Tibial nerve (tissue), 4 donors: ENCODE measurements at regions not wholly inside any gene's neighbourhood (a gene's known extent, or its start where the extent isn't known, plus 50 kb on each side); places are given as distances from the start of the nearest gene placed in this dataset.

Source experiments
- DNase-seq, 2 donors: peaks; one replicate each; pipeline ENCODE4 v3.0.0-alpha.2; 2019; ENCODE audit warnings: low spot score in 2 of 2
- H3K27ac ChIP-seq, 4 donors: fragments of 200-600 bp; sonication (generic) in 3 of 4; one replicate each; pipeline ENCODE4 v1.5.1; 2017 to 2019; ENCODE audit warnings: mild to moderate bottlenecking in 1 of 4
- H3K27me3 ChIP-seq, 2 donors: fragments of 200-600 bp; sonication (generic) in 1 of 2; one replicate each; pipeline versions ENCODE4 v1.5.1 to v1.6.0; 2017 to 2019
- H3K36me3 ChIP-seq, 3 donors: fragments of 200-600 bp; sonication (generic); one replicate each; pipeline ENCODE4 v1.5.1; 2018 to 2019
- H3K4me1 ChIP-seq, 4 donors: fragments of 200-600 bp; sonication (generic) in 3 of 4; one replicate each; pipeline ENCODE4 v1.5.1; 2017 to 2019
- H3K4me3 ChIP-seq, 4 donors: fragments of 200-600 bp; sonication (generic) in 3 of 4; one replicate each; pipeline ENCODE4 v1.5.1; 2017 to 2019; ENCODE audit warnings: mild to moderate bottlenecking in 1 of 4, moderate library complexity in 1 of 4
- H3K9me3 ChIP-seq, 4 donors: fragments of 200-600 bp; sonication (generic) in 3 of 4; one replicate each; pipeline ENCODE4 v1.5.1; 2017 to 2019
- CTCF ChIP-seq, 5 experiments: fragments of 200-600 bp in 3 of 5; fragments of 450-650 bp in 2 of 5; sonication (generic) in 3 of 5; IDR thresholded peaks; one replicate each; pipeline ENCODE4 v1.5.1; 2016 to 2019; ENCODE audit warnings: antibody characterized with exemption in 5 of 5, mild to moderate bottlenecking in 3 of 5, moderate library complexity in 2 of 5
- EP300 ChIP-seq, 2 donors: sonication (generic); formaldehyde crosslinking; IDR thresholded peaks; one replicate each; pipeline ENCODE4 v1.6.1; 2017; ENCODE audit warnings: antibody characterized with exemption in 2 of 2, mild to moderate bottlenecking in 1 of 2
- POLR2A ChIP-seq, 2 donors: fragments of 450-650 bp; IDR thresholded peaks; one replicate each; pipeline ENCODE4 v1.6.1; 2017; ENCODE audit warnings: antibody characterized with exemption in 2 of 2, mild to moderate bottlenecking in 2 of 2, moderate library complexity in 2 of 2
- WGBS, 2 donors: methylation state at CpG; one replicate each; pipeline ENCODE4 v1.1.5; 2018; 5-methylcytosine and 5-hydroxymethylcytosine counted together

- no peak overlapping the region for H3K27ac ChIP-seq
- H3K27me3 ChIP-seq = no peaks in the 10 kb centered on the region
- H3K36me3 ChIP-seq = no peaks in the 10 kb centered on the region
- TF ChIP-seq POLR2A (IDR thresholded peaks at IDR 0.05) = no peak
- no peak for TF ChIP-seq CTCF (IDR thresholded peaks at IDR 0.05)
- TF ChIP-seq EP300 (IDR thresholded peaks at IDR 0.05) = no peak
- no peak for DNase-seq
- no peaks in the 10 kb centered on the region for H3K4me1 ChIP-seq
- WGBS, 2 donors = 78 to 89% methylated on average over 2 of the region's 2 CpGs
- peaks cover 0 to 3% (median 0%) of the 10 kb centered on the region in 4 donors for H3K9me3 ChIP-seq
- H3K4me3 ChIP-seq = no peak overlapping the region
These were observed 987.5 kb downstream of the DCDC2C start for GRCh38 chr2:4690913-4691312.

GRCh38 chr2:4693266-4693665 lies 989.9 kb downstream of the DCDC2C start:
- H3K36me3 ChIP-seq = no peaks in the 10 kb centered on the region
- WGBS, 2 donors = 24 to 28% methylated on average over 9 of the region's 9 CpGs
- DNase-seq = no peak
- H3K27me3 ChIP-seq = no peaks in the 10 kb centered on the region
- peaks cover 0 to 3% (median 0%) of the 10 kb centered on the region in 4 donors for H3K9me3 ChIP-seq
- no peak overlapping the region for H3K4me3 ChIP-seq
- no peaks in the 10 kb centered on the region for H3K4me1 ChIP-seq
- TF ChIP-seq CTCF (IDR thresholded peaks at IDR 0.05) (no peak), EP300 (IDR thresholded peaks at IDR 0.05) (no peak), POLR2A (IDR thresholded peaks at IDR 0.05) (no peak)
- H3K27ac ChIP-seq = no peak overlapping the region

- DNase-seq = no peak
- H3K27me3 ChIP-seq = no peaks in the 10 kb centered on the region
- H3K9me3 ChIP-seq = peaks cover 0 to 3% (median 0%) of the 10 kb centered on the region in 4 donors
- TF ChIP-seq EP300 (IDR thresholded peaks at IDR 0.05) = no peak
- no peak for TF ChIP-seq CTCF (IDR thresholded peaks at IDR 0.05)
- TF ChIP-seq POLR2A (IDR thresholded peaks at IDR 0.05) = no peak
- no peaks in the 10 kb centered on the region for H3K4me1 ChIP-seq
- WGBS, 2 donors = 80 to 88% methylated on average over 2 of the region's 2 CpGs
- H3K36me3 ChIP-seq = no peaks in the 10 kb centered on the region
- H3K4me3 ChIP-seq = no peak overlapping the region
- no peak overlapping the region for H3K27ac ChIP-seq
These were observed 992.0 kb downstream of the DCDC2C start for GRCh38 chr2:4695281-4695861.

- no peaks in the 10 kb centered on the region for H3K27me3 ChIP-seq
- no peaks in the 10 kb centered on the region for H3K36me3 ChIP-seq
- H3K4me1 ChIP-seq = no peaks in the 10 kb centered on the region
- H3K9me3 ChIP-seq = peaks cover 0 to 32% (median 0%) of the 10 kb centered on the region in 4 donors
- TF ChIP-seq CTCF (IDR thresholded peaks at IDR 0.05) = no peak
- no peak for DNase-seq
- WGBS, 2 donors = 60 to 66% methylated on average over 2 of the region's 2 CpGs
- H3K4me3 ChIP-seq = no peak overlapping the region
- no peak overlapping the region for H3K27ac ChIP-seq
These were observed 977.1 kb upstream of the SOX11 start for GRCh38 chr2:4715065-4715464.

GRCh38 chr2:4718777-4719176 lies 973.4 kb upstream of the SOX11 start:
- Histone ChIP-seq H3K9me3 (peaks cover 0 to 32% (median 0%) of the 10 kb centered on the region in 4 donors), H3K27me3 (no peaks in the 10 kb centered on the region), H3K36me3 (no peaks in the 10 kb centered on the region), H3K4me1 (no peaks in the 10 kb centered on the region), H3K27ac (no peak overlapping the region), H3K4me3 (no peak overlapping the region)
- DNase-seq = no peak
- whole genome bisulfite sequencing, 2 donors = 93% methylated on average over 4 of the region's 4 CpGs
- TF ChIP-seq POLR2A (IDR thresholded peaks at IDR 0.05) (no peak), CTCF (IDR thresholded peaks at IDR 0.05) (no peak), EP300 (IDR thresholded peaks at IDR 0.05) (no peak)
